ENCODE measurements at regions not wholly inside any gene's neighbourhood (a gene's known extent, or its start where the extent isn't known, plus 50 kb on each side); places are given as distances from the start of the nearest gene placed in this dataset.

DNA sequence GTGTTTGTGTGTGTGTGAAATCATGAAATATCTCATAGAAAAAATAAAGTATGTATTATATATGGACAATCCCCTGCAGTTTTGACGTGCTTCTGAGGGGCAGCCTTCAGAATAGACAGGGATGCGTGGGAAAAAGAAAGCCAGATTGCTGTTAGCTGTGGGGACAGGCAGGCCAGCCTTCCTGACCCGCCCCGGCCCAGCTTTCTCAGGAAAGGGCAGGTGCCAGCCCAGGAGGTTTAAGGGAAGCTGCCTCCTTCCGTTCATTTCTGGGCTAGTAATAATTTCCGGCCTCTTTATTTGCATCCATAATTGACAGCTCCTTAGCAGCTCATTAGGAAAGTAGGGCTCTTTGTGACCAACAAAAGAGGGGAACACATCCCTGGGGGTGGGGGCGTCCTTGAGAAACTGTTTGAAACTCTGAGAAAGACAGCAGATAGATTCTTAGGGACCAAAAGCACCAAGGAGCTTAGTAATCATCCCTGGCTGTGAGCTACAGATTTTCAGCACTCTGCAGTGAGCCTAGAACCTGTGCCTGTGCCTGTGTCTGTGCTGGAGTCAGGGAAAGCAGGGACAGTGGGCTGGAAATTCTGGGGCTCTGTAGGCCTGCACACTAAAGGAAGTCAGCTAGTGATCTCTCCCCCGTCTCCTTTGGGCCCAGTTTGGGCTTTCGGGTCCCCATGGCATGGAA lies 632.9 kb upstream of the CADM1 start:
- Mint-ChIP-seq H3K4me1 (ENCODE audit: low read depth) (no peaks in the 10 kb centered on the region), H3K27me3 (ENCODE audit: low read depth) (no peaks in the 10 kb centered on the region), H3K27ac (no peak overlapping the region)

GRCh38 chr11:116135891-116136290 lies 631.7 kb upstream of the CADM1 start:
- H3K27me3 Mint-ChIP-seq (ENCODE audit: low read depth): no peaks in the 10 kb centered on the region
- H3K9me3 Mint-ChIP-seq: no peaks in the 10 kb centered on the region
- no peaks in the 10 kb centered on the region for H3K36me3 Mint-ChIP-seq (ENCODE audit: low read depth)
- H3K4me1 Mint-ChIP-seq (ENCODE audit: low read depth): no peaks in the 10 kb centered on the region
- H3K27ac Mint-ChIP-seq: no peak overlapping the region
- no peak overlapping the region for H3K4me3 Mint-ChIP-seq

More for the DNA sequence above, 632.9 kb upstream of the CADM1 start:
- Mint-ChIP-seq H3K36me3 (ENCODE audit: low read depth) (no peaks in the 10 kb centered on the region), H3K9me3 (no peaks in the 10 kb centered on the region), H3K4me3 (no peak overlapping the region)

GRCh38 chr11:116134450-116134849 lies 630.2 kb upstream of the CADM1 start:
- Mint-ChIP-seq H3K4me3 (no peak overlapping the region), H3K27ac (no peak overlapping the region), H3K4me1 (ENCODE audit: low read depth) (no peaks in the 10 kb centered on the region), H3K27me3 (ENCODE audit: low read depth) (no peaks in the 10 kb centered on the region), H3K36me3 (ENCODE audit: low read depth) (no peaks in the 10 kb centered on the region), H3K9me3 (no peaks in the 10 kb centered on the region)

GRCh38 chr11:116132273-116132978 lies 628.2 kb upstream of the CADM1 start:
- Mint-ChIP-seq H3K36me3 (ENCODE audit: low read depth) (no peaks in the 10 kb centered on the region), H3K9me3 (no peaks in the 10 kb centered on the region), H3K4me3 (no peak overlapping the region), H3K27ac (no peak overlapping the region), H3K27me3 (ENCODE audit: low read depth) (no peaks in the 10 kb centered on the region), H3K4me1 (ENCODE audit: low read depth) (no peaks in the 10 kb centered on the region)

DNA sequence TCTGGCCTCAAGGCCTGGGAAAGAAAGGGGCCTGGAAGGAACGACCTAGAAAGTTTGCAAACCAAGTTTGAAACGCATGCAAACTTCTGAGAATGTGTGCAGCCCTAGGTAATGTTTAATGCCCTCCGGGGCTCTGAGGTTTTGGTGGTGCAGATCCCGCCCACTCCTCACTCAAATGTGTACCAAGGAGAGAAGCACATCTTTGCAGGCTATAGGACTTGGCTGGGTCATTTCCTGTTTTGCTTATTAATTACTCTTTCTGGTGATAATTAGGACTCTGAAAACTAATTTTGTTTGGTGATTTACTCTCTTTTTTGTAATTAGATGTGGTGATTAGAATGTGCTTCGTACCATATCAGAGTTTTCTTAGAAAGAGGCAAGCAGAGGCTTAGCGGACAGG lies 625.9 kb upstream of the CADM1 start:
- Mint-ChIP-seq H3K27me3 (ENCODE audit: low read depth) (no peaks in the 10 kb centered on the region), H3K9me3 (no peaks in the 10 kb centered on the region), H3K4me1 (ENCODE audit: low read depth) (no peaks in the 10 kb centered on the region), H3K27ac (no peak overlapping the region), H3K36me3 (ENCODE audit: low read depth) (no peaks in the 10 kb centered on the region), H3K4me3 (no peak overlapping the region)

GRCh38 chr11:116129456-116129855 lies 625.2 kb upstream of the CADM1 start:
- Mint-ChIP-seq H3K4me1 (ENCODE audit: low read depth) (no peaks in the 10 kb centered on the region), H3K9me3 (no peaks in the 10 kb centered on the region), H3K36me3 (ENCODE audit: low read depth) (no peaks in the 10 kb centered on the region), H3K27ac (no peak overlapping the region), H3K27me3 (ENCODE audit: low read depth) (no peaks in the 10 kb centered on the region), H3K4me3 (no peak overlapping the region)

GRCh38 chr11:116126562-116126961 lies 622.3 kb upstream of the CADM1 start:
- Mint-ChIP-seq H3K27ac (no peak overlapping the region), H3K4me3 (no peak overlapping the region)

DNA sequence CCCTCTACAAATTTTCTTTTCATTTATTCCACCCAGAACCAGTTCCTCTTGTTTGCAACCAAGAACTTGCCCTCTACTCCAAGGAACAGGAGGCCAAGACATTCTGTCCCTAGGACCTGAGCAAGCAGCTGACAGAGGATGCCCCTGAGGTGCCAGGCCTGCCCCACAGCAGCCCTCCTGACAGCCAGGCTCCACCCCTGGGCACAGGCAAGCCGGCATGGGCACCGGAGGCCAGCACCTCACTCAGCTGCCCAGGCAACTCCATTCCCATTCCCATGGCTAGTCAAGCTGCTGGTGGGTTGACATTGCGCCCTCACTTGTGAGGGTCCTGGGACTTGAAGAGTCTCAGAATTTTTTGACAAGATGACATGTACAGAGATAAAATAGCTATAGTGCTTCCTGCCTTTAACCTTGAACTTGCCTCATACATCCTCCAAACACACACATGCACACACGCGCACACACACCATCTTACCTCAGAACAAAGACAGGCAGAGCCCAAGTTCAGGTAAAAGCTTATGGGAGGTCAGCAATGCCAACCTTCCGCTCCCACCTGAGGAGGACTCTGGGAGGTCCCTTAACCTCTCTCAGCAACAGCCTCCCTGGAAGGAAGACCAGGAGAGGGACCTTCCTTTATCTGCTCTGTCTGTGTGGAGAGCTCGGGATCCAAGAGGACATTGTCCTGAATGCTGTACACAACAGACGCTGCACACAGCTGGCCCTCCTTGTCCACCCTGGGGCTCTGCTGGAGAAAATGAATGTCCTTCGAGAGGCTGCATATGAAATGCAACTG lies 620.9 kb upstream of the CADM1 start:
- Mint-ChIP-seq H3K27me3 (ENCODE audit: low read depth) (no peaks in the 10 kb centered on the region), H3K9me3 (no peaks in the 10 kb centered on the region), H3K4me1 (ENCODE audit: low read depth) (no peaks in the 10 kb centered on the region), H3K36me3 (ENCODE audit: low read depth) (no peaks in the 10 kb centered on the region), H3K27ac (no peak overlapping the region), H3K4me3 (no peak overlapping the region)

More at GRCh38 chr11:116126562-116126961, 622.3 kb upstream of the CADM1 start:
- no peaks in the 10 kb centered on the region for H3K4me1 Mint-ChIP-seq (ENCODE audit: low read depth)
- H3K27me3 Mint-ChIP-seq (ENCODE audit: low read depth): no peaks in the 10 kb centered on the region
- no peaks in the 10 kb centered on the region for H3K36me3 Mint-ChIP-seq (ENCODE audit: low read depth)
- no peaks in the 10 kb centered on the region for H3K9me3 Mint-ChIP-seq

- Mint-ChIP-seq H3K27ac (no peak overlapping the region), H3K9me3 (no peaks in the 10 kb centered on the region), H3K4me3 (no peak overlapping the region), H3K4me1 (ENCODE audit: low read depth) (no peaks in the 10 kb centered on the region), H3K36me3 (ENCODE audit: low read depth) (no peaks in the 10 kb centered on the region), H3K27me3 (ENCODE audit: low read depth) (no peaks in the 10 kb centered on the region)
These were observed 619.5 kb upstream of the CADM1 start for GRCh38 chr11:116123739-116124138.

GRCh38 chr11:116122697-116123472 lies 618.7 kb upstream of the CADM1 start:
- H3K27ac Mint-ChIP-seq: no peak overlapping the region
- no peak overlapping the region for H3K4me3 Mint-ChIP-seq
- no peaks in the 10 kb centered on the region for H3K27me3 Mint-ChIP-seq (ENCODE audit: low read depth)
- H3K9me3 Mint-ChIP-seq: no peaks in the 10 kb centered on the region
- no peaks in the 10 kb centered on the region for H3K4me1 Mint-ChIP-seq (ENCODE audit: low read depth)
- no peaks in the 10 kb centered on the region for H3K36me3 Mint-ChIP-seq (ENCODE audit: low read depth)

DNA sequence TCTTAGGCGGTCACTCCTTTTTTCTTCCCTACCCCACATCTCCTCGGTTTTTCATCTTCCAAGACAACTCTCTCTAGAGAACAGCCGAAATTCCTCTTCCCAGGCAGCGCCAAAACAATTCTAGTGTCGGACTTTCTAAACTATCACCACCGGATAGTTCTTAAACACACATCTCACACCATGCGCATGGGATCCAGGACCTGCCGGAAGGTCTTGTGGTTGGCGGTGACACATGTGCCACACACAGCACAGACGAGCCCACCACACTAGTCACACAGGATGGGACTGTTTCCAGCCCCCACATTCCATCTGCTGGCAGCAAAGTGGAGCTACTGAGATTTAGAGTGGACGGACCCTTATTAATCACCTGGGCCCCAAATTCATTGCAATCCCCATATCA lies 614.9 kb upstream of the CADM1 start:
- H3K4me3 Mint-ChIP-seq: no peak overlapping the region
- H3K9me3 Mint-ChIP-seq: no peaks in the 10 kb centered on the region
- H3K27ac Mint-ChIP-seq: no peak overlapping the region
- H3K4me1 Mint-ChIP-seq (ENCODE audit: low read depth): no peaks in the 10 kb centered on the region
- H3K36me3 Mint-ChIP-seq (ENCODE audit: low read depth): no peaks in the 10 kb centered on the region
- H3K27me3 Mint-ChIP-seq (ENCODE audit: low read depth): no peaks in the 10 kb centered on the region

DNA sequence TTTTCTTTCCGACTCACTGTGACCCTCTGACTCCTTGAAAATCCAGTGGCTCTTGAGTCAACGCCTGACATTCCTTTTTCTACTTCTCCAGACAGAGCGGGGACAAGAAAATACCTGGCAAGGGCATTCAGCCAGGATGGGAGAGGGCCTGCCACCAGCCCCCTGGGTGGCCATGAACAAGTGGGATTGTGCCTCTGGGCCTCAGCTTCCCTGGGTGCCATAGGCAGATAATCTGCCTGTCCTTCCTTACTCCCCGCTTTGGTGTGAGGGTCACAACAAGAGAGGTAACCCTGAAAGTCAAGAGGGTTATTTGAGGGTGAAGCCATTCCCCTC lies 613.9 kb upstream of the CADM1 start:
- Mint-ChIP-seq H3K9me3 (no peaks in the 10 kb centered on the region), H3K4me1 (ENCODE audit: low read depth) (no peaks in the 10 kb centered on the region), H3K36me3 (ENCODE audit: low read depth) (no peaks in the 10 kb centered on the region), H3K27ac (no peak overlapping the region), H3K27me3 (ENCODE audit: low read depth) (no peaks in the 10 kb centered on the region), H3K4me3 (no peak overlapping the region)

DNA sequence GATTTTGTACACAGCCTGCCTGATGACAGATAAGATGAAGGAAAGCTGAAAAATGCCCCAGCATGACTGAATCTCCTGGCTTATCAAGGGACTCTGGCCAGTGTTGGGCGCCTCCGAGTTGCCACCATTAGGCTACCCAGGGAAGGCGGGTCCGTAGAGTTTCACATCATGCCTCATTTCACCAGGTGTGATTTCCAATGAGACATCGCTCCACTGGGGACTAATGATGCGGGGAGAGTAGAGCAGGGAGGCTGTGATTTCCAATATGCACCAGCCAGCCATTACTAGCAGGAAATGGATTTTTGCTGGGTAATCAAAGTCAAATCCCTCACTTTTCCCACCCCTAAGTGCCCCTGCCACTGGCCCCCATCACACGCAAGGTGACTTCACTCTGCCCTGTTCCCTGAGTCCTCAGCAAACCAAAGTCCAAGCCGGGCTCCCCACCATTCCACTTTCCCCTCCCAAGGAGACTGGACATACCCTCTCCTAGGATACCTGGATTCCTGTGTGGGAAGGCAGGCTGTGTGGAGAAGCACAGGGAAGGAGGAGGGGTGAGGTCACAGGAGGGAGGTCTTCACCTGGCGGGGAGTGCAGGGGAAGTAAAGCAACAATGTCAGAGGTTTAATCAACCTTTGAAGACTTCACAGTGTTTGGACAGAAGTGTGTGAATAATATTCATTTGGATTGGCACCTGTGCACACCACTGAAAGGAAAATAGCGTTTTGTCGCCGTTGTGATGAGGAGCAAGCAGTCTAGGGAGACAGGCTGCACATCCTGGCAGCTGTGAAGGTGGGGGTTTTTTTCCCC lies 613.3 kb upstream of the CADM1 start:
- no peaks in the 10 kb centered on the region for H3K36me3 Mint-ChIP-seq (ENCODE audit: low read depth)
- no peak overlapping the region for H3K4me3 Mint-ChIP-seq
- no peaks in the 10 kb centered on the region for H3K9me3 Mint-ChIP-seq
- no peaks in the 10 kb centered on the region for H3K27me3 Mint-ChIP-seq (ENCODE audit: low read depth)
- no peak overlapping the region for H3K27ac Mint-ChIP-seq
- H3K4me1 Mint-ChIP-seq (ENCODE audit: low read depth): no peaks in the 10 kb centered on the region

- Mint-ChIP-seq H3K27ac (no peak overlapping the region), H3K4me3 (no peak overlapping the region)
These were observed 611.6 kb upstream of the CADM1 start for GRCh38 chr11:116115801-116116200.

More at GRCh38 chr11:116115801-116116200, 611.6 kb upstream of the CADM1 start:
- H3K4me1 Mint-ChIP-seq (ENCODE audit: low read depth): no peaks in the 10 kb centered on the region
- no peaks in the 10 kb centered on the region for H3K36me3 Mint-ChIP-seq (ENCODE audit: low read depth)
- H3K27me3 Mint-ChIP-seq (ENCODE audit: low read depth): no peaks in the 10 kb centered on the region
- H3K9me3 Mint-ChIP-seq: no peaks in the 10 kb centered on the region
